ENCODE measurements at regions not wholly inside any gene's neighbourhood (a gene's known extent, or its start where the extent isn't known, plus 50 kb on each side); places are given as distances from the start of the nearest gene placed in this dataset.

DNA sequence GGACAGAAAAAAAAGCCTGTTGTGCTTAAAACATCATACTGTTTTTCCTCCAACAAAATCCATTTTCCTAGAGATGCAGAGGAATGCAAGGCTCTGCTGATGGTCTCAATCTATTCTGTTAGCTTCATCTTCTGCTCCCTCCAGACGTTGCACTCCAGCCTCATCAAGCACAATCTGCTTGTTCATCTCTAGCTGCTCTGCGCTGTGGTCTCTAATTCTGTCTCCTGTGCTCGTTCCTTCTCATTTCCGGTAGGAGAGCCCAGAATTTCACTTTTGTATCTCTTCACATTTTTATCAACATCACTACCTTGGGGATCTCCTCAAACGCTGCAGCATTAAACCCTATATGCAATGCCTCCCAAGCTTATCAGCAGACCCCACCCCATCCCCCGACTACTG is 708.9 kb downstream of the RNF144A start:
- TF ChIP-seq, protein P1, sequence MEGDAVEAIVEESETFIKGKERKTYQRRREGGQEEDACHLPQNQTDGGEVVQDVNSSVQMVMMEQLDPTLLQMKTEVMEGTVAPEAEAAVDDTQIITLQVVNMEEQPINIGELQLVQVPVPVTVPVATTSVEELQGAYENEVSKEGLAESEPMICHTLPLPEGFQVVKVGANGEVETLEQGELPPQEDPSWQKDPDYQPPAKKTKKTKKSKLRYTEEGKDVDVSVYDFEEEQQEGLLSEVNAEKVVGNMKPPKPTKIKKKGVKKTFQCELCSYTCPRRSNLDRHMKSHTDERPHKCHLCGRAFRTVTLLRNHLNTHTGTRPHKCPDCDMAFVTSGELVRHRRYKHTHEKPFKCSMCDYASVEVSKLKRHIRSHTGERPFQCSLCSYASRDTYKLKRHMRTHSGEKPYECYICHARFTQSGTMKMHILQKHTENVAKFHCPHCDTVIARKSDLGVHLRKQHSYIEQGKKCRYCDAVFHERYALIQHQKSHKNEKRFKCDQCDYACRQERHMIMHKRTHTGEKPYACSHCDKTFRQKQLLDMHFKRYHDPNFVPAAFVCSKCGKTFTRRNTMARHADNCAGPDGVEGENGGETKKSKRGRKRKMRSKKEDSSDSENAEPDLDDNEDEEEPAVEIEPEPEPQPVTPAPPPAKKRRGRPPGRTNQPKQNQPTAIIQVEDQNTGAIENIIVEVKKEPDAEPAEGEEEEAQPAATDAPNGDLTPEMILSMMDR (IDR thresholded peaks at IDR 0.05) = no peak
- no peak for TF ChIP-seq ESRRA (IDR thresholded peaks at IDR 0.05; ENCODE audit: borderline replicate concordance, low read length)
- no peak for TF ChIP-seq POLR2A (IDR thresholded peaks at IDR 0.05; ENCODE audit: low read length)
- TF ChIP-seq JUN (IDR thresholded peaks at IDR 0.05) = no peak
- no peak for TF ChIP-seq MAZ (IDR thresholded peaks at IDR 0.05; ENCODE audit: borderline replicate concordance, low read depth, low read length)
- TF ChIP-seq ZFP36 (IDR thresholded peaks at IDR 0.05; ENCODE audit: borderline replicate concordance, partially characterized antibody) = no peak
- TF ChIP-seq, protein P2, sequence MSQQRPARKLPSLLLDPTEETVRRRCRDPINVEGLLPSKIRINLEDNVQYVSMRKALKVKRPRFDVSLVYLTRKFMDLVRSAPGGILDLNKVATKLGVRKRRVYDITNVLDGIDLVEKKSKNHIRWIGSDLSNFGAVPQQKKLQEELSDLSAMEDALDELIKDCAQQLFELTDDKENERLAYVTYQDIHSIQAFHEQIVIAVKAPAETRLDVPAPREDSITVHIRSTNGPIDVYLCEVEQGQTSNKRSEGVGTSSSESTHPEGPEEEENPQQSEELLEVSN (IDR thresholded peaks at IDR 0.05; ENCODE audit: borderline replicate concordance, low read depth) = no peak
